Right atrium auricular region (tissue), 2 donors: ENCODE measurements at regions not wholly inside any gene's neighbourhood (a gene's known extent, or its start where the extent isn't known, plus 50 kb on each side); places are given as distances from the start of the nearest gene placed in this dataset.

ENCODE experiments used
- DNase-seq: peaks from one replicate; pipeline ENCODE4 v3.0.0-alpha.2; 2019; ENCODE audit warnings: low spot score
- H3K27ac ChIP-seq, 2 donors: fragments of 200-600 bp; sonication (generic); 1 replicate in 1 of 2; 2 replicates in 1 of 2; pipeline ENCODE4 v1.5.1; 2016 to 2019
- H3K27me3 ChIP-seq, 2 donors: fragments of 200-600 bp; sonication (generic); one replicate each; pipeline versions ENCODE4 v1.5.1 to v1.6.0; 2017 to 2019
- H3K36me3 ChIP-seq: fragments of 200-600 bp; sonication (generic); one replicate; pipeline ENCODE4 v1.5.1; 2016
- H3K4me1 ChIP-seq, 2 donors: fragments of 200-600 bp; sonication (generic); one replicate each; pipeline versions ENCODE4 v1.5.1 to v1.6.0; 2017 to 2019
- H3K4me3 ChIP-seq, 2 donors: fragments of 200-600 bp; sonication (generic); 1 replicate in 1 of 2; 2 replicates in 1 of 2; pipeline ENCODE4 v1.5.1; 2017 to 2019; ENCODE audit warnings: mild to moderate bottlenecking in 1 of 2, moderate library complexity in 1 of 2
- H3K9me3 ChIP-seq, 2 donors: fragments of 200-600 bp; sonication (generic); one replicate each; pipeline ENCODE4 v1.5.1; 2019
- TF ChIP-seq, protein P1 (sequence below), 2 donors: fragments of 200-600 bp; sonication (generic); IDR thresholded peaks; one replicate each; pipeline ENCODE4 v1.5.1; 2019; ENCODE audit warnings: antibody characterized with exemption in 2 of 2

DNA sequence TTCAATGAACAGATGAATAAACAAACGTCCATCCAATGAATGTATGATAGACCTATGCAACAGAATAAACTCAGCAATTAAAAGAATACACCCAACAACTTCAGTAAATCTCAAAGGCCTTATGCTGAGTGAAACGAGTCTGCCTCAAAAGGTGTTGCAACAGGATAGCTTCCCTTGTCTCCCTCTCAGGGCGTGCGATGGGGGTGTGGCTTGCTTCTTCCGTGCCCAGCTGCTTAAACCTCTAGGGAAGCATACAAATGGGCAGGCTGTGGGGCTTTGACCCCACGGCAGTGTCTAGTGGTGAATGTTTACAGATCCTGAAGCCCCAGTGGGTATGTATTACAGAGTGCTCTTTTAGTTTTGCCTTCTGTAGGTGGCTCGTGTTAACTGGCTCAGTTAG is 87.0 kb upstream of the CCL21 start:
- Histone ChIP-seq H3K4me1 (no peaks in the 10 kb centered on the region), H3K9me3 (no peaks in the 10 kb centered on the region), H3K27me3 (no peaks in the 10 kb centered on the region), H3K36me3 (no peaks in the 10 kb centered on the region), H3K27ac (no peak overlapping the region), H3K4me3 (no peak overlapping the region)
- no peak for DNase-seq
- TF ChIP-seq, protein P1, sequence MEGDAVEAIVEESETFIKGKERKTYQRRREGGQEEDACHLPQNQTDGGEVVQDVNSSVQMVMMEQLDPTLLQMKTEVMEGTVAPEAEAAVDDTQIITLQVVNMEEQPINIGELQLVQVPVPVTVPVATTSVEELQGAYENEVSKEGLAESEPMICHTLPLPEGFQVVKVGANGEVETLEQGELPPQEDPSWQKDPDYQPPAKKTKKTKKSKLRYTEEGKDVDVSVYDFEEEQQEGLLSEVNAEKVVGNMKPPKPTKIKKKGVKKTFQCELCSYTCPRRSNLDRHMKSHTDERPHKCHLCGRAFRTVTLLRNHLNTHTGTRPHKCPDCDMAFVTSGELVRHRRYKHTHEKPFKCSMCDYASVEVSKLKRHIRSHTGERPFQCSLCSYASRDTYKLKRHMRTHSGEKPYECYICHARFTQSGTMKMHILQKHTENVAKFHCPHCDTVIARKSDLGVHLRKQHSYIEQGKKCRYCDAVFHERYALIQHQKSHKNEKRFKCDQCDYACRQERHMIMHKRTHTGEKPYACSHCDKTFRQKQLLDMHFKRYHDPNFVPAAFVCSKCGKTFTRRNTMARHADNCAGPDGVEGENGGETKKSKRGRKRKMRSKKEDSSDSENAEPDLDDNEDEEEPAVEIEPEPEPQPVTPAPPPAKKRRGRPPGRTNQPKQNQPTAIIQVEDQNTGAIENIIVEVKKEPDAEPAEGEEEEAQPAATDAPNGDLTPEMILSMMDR (IDR thresholded peaks at IDR 0.05) = no peak

DNA sequence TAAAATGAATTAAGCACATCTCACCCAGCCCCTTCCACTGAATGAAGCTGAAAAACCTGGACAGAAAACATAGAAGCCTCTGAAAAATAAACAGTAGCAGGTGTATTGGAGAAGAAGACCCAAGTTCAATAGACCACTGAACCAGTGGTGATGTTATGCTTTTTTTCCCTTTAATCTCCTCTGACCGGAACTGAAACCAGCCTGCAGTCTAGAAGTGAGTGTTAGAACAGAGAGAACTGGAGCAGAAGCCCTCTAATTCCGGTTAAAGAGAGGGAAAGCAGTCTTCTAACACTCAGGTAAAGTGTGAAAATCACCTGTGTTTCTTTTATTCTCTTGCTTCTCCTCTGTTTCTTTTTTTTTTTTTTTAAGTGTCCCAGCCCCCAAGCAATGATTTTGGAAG is 83.5 kb upstream of the CCL21 start:
- TF ChIP-seq, protein P1 (IDR thresholded peaks at IDR 0.05) = no peak
- no peak overlapping the region for H3K4me3 ChIP-seq
- no peaks in the 10 kb centered on the region for H3K27me3 ChIP-seq
- H3K27ac ChIP-seq = no peak overlapping the region
- H3K4me1 ChIP-seq = no peaks in the 10 kb centered on the region
- no peaks in the 10 kb centered on the region for H3K9me3 ChIP-seq
- no peaks in the 10 kb centered on the region for H3K36me3 ChIP-seq
- DNase-seq = no peak

DNA sequence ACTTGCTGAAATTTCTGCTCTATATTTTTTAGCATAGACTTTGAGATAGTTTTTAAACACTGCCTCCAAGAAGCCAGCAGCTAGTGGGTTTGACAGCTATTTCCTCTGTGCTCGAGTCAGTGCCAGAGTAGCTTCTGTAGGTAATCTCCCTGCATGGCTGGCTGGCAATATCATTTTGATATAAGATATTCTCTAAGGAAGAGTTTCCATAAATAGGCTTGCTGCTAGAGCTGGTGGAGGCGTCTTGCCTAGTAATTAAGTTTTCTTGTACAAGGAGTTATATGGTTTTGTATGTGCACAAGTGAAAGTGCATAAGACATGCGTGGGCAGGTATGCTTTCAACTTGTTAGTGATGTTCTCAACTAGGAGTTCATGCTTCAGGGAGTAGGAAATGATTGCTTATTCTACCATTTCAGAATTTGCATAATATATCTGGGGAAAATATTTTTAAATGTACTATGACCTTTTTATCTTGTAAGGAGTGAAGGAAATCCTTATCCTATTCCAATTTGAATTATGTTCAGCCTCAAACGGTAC is 74.1 kb upstream of the CCL21 start:
- TF ChIP-seq, protein P1 (IDR thresholded peaks at IDR 0.05) = no peak
- H3K27me3 ChIP-seq = no peaks in the 10 kb centered on the region

DNA sequence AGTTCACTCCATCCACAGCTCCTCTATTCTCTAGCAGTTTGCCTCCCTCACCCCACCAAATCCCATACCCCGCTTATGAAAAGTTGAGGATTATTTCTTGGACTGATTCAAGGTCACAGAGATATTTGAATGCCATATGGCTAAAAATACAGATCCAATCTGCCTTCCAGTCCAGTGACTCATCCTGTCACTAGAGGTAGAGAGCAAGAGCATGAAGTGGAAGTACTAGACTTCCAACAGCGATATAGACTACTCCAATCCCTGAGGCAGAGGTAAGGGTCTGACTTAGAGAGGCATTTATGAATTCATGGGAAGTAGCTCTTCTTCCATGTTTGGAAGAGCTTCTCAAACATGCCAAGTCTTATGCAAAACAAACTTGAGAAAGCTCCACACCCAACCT is 72.4 kb upstream of the CCL21 start:
- Histone ChIP-seq H3K36me3 (no peaks in the 10 kb centered on the region), H3K4me1 (no peaks in the 10 kb centered on the region), H3K27me3 (no peaks in the 10 kb centered on the region), H3K27ac (no peak overlapping the region), H3K9me3 (no peaks in the 10 kb centered on the region), H3K4me3 (no peak overlapping the region)
- TF ChIP-seq, protein P1 (IDR thresholded peaks at IDR 0.05) = no peak
- no peak for DNase-seq

More for the DNA sequence above, 74.1 kb upstream of the CCL21 start:
- DNase-seq = no peak
- no peaks in the 10 kb centered on the region for H3K36me3 ChIP-seq
- no peak overlapping the region for H3K4me3 ChIP-seq
- H3K4me1 ChIP-seq = no peaks in the 10 kb centered on the region
- no peak overlapping the region for H3K27ac ChIP-seq
- no peaks in the 10 kb centered on the region for H3K9me3 ChIP-seq

DNA sequence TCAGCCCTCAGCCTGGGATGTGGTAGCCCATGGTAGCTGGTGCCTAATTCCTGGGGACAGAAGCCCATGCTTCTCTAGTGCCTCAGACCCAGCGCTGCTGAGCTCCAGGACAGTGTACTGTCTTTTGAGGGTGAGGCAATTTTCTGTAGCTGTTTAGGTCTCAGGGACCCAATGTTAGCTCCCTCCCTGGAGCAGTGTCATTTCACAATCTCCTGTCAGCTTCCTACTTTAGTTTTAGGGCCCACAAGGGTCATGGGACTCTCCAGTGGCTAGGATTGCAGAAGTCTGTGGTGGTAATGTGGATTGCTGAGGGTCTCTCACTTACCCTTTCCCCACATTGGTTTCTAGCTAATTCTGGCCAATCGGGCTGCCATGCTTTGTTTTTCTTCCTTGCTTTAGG is 67.7 kb upstream of the CCL21 start:
- H3K4me1 ChIP-seq = no peaks in the 10 kb centered on the region
- no peaks in the 10 kb centered on the region for H3K27me3 ChIP-seq
- H3K4me3 ChIP-seq = no peak overlapping the region
- H3K36me3 ChIP-seq = no peaks in the 10 kb centered on the region
- no peak overlapping the region for H3K27ac ChIP-seq
- H3K9me3 ChIP-seq = peaks cover 0 to 8% of the 10 kb centered on the region in 2 donors
- TF ChIP-seq, protein P1 (IDR thresholded peaks at IDR 0.05) = no peak
- DNase-seq = no peak

DNA sequence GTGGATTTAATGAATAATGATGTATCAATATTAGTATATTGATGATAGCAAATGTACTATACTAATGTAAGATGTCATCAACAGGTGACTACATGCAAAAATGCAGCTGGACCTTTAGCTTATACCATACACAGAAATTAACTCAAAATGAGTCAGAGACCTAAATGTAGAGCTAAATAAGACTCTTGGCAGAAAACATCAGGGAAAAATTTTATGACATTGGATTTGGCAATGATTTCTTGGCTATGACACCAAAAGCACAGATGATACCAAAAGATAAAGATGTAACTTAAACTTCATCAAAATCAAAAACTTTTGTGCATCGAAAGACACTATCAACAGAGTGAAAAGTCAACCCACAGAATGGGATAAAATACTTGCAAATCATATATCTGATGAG is 64.0 kb upstream of the CCL21 start:
- TF ChIP-seq, protein P1 (IDR thresholded peaks at IDR 0.05) = no peak
- H3K4me1 ChIP-seq = no peaks in the 10 kb centered on the region
- no peaks in the 10 kb centered on the region for H3K27me3 ChIP-seq
- no peak for DNase-seq
- H3K9me3 ChIP-seq = peaks cover 0 to 8% of the 10 kb centered on the region in 2 donors
- no peak overlapping the region for H3K4me3 ChIP-seq
- H3K36me3 ChIP-seq = no peaks in the 10 kb centered on the region
- H3K27ac ChIP-seq = no peak overlapping the region
